ENCODE measurements at regions not wholly inside any gene's neighbourhood (a gene's known extent, or its start where the extent isn't known, plus 50 kb on each side); places are given as distances from the start of the nearest gene placed in this dataset.

DNA sequence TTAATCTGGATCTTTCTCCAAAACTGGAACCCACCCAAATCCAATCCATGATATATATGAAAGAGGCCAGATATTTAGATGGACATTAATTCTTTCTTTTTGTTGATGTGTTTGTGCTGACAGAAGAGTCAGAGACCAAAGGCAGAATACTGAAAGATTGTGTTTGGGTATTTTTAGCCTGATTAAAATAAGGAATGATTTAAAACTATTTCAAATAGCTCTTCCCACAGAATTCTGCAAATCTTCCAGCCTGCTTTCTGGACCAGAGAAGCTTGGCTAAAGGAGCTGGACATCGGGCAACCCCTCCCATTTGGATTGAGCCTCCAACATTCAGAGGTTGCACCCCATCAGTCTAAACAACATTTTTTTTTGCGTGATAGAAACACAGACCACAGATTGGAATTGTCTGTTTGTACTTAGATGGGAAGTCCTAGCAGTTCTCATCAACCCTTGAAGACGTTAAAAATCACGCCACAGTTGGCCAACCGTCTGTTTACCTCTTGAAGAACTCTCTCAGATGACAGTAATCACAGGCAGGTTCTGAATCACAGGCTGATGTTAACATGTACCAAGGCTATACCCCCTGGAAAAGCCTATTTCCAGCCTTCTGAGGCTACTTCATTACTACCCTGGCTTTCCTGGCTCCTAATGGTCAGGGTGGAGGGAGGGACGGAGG, 155.2 kb upstream of the NRP1 start:
- Histone ChIP-seq H3K27ac (peak overlapping the region in 3 of 4 donors; percentile 13 to 78 (median 75)), H3K9me3 (no peaks in the 10 kb centered on the region), H3K4me1 (peaks cover 0 to 27% (median 8%) of the 10 kb centered on the region in 3 donors), H3K36me3 (no peaks in the 10 kb centered on the region), H3K4me3 (no peak overlapping the region), H3K27me3 (no peaks in the 10 kb centered on the region)
- no peak for TF ChIP-seq POLR2A (IDR thresholded peaks at IDR 0.05)
- TF ChIP-seq CTCF (IDR thresholded peaks at IDR 0.05), result no peak
- no peak for DNase-seq
- WGBS, 2 donors, result 54 to 62% methylated on average over 6 of the region's 6 CpGs
- intact Hi-C loops (cut with DNase I), result no loop called here

DNA sequence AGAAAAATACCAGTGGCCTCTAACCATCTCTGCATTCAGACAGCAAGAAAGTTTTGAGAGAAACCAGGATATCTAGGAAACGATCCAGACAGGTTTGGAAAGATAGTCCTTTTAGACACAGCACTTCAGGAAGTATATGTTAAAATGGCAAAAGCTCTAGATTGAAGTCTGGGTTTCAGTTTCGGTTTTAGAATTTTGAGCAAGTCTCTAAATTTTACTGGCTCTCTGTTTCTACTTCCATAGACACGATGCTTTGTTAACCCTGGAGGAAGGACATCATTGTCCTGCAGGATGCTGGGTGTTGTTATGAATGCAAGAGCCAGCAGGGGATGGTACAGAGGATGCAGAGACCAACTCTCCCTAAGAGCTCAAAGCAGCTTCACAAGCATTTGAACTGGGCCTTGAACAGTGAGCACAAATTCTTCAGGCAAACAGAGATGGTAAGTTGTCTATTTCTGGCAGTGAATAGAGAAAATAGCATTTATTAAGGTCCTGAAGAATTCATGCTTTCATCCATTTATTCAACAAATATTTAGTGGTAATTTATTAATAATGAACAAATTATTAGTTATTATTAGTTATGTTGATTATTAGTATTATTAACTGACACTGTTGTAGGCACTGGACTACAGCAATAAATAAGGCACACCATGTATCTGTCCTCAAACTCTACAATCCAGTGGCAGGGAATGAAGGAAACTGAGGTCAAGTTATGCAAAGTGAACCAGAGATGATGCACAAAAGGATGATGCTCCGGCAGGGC, 152.7 kb upstream of the NRP1 start:
- H3K4me1 ChIP-seq, result peaks cover 0 to 28% (median 6%) of the 10 kb centered on the region in 3 donors
- WGBS, 2 donors, result 32 to 37% methylated on average over 4 of the region's 4 CpGs
- no peak for DNase-seq
- no peaks in the 10 kb centered on the region for H3K9me3 ChIP-seq
- peak overlapping the region in 1 of 4 donors; percentile 29 for H3K27ac ChIP-seq
- TF ChIP-seq POLR2A (IDR thresholded peaks at IDR 0.05) (no peak), CTCF (IDR thresholded peaks at IDR 0.05) (no peak)
- intact Hi-C loops (cut with DNase I), result no loop called here
- H3K4me3 ChIP-seq, result peak overlapping the region in 1 of 4 donors; percentile 32
- no peaks in the 10 kb centered on the region for H3K36me3 ChIP-seq
- H3K27me3 ChIP-seq, result no peaks in the 10 kb centered on the region

DNA sequence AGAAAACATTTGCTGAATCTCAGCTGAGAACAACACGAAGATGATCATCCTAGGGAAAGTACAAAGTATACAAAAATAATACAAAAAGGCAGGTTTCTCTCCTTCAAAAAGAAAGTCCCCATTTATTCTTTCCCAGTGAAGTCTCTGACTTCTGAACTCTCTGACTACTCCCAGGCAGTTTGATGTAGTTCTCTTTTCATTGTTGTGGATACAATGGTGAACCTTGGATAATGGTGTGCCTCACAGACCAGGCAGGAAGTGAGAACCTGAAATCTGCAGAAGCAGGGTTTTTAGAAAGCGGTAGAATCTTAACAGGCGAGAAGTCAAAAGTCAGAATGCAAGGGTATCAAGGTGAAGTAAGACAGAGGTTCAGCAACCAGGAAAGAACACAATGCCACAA, 150.8 kb upstream of the NRP1 start:
- Histone ChIP-seq H3K9me3 (no peaks in the 10 kb centered on the region), H3K27ac (no peak overlapping the region), H3K4me3 (no peak overlapping the region), H3K36me3 (no peaks in the 10 kb centered on the region), H3K27me3 (no peaks in the 10 kb centered on the region), H3K4me1 (peaks cover 0 to 27% (median 6%) of the 10 kb centered on the region in 3 donors)
- DNase-seq, result no peak
- TF ChIP-seq CTCF (IDR thresholded peaks at IDR 0.05) (no peak), POLR2A (IDR thresholded peaks at IDR 0.05) (no peak)
- intact Hi-C loops (cut with DNase I), result no loop called here
- 77 to 86% methylated on average over 3 of the region's 3 CpGs for WGBS, 2 donors

DNA sequence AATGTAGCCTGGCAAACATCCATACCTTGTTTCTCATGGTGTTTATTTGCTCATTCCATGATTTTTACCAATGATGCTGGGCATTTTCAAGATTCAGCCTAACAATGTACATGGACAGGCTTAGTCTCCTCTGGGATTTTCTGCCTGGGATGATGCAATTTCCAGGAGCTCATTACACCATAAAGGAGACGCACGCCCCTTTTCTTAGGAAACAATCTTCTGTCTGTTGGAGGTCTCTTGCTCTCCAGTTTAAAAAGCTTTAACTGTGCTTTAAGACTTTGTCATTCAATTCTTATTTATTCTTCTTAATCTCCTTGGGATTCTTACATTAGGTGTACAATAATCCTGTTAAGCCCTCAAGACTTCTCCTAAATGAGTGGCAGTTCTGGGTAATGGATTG, 150.3 kb upstream of the NRP1 start:
- no peak for DNase-seq
- 51 to 62% methylated on average over 2 of the region's 2 CpGs for WGBS, 2 donors

More for the DNA sequence above, 150.3 kb upstream of the NRP1 start:
- H3K9me3 ChIP-seq, result no peaks in the 10 kb centered on the region
- no peak overlapping the region for H3K4me3 ChIP-seq
- intact Hi-C loops (cut with DNase I), result no loop called here
- H3K36me3 ChIP-seq, result no peaks in the 10 kb centered on the region
- TF ChIP-seq CTCF (IDR thresholded peaks at IDR 0.05) (no peak), POLR2A (IDR thresholded peaks at IDR 0.05) (no peak)
- peaks cover 0 to 23% (median 6%) of the 10 kb centered on the region in 3 donors for H3K4me1 ChIP-seq
- H3K27me3 ChIP-seq, result no peaks in the 10 kb centered on the region
- no peak overlapping the region for H3K27ac ChIP-seq
